HG03280 (cell line): ENCODE measurements at regions not wholly inside any gene's neighbourhood (a gene's known extent, or its start where the extent isn't known, plus 50 kb on each side); places are given as distances from the start of the nearest gene placed in this dataset.
"Not testable (repeated sequence)": the region's sequence is repeated elsewhere in the genome, so short reads cannot be mapped to it uniquely, and the experiment has no call there.

Experiments used
- ATAC-seq: cut with Tn5 transposase; IDR thresholded peaks from one replicate; pipeline ENCODE4 v1.9.1; 2021; ENCODE audit warnings: mild to moderate bottlenecking, moderate library complexity; ENCODE audit not compliant: unreplicated experiment

GRCh38 chr7:93750986-93751385, 139.6 kb downstream of the TFPI2 start:
- ATAC-seq: no peak

GRCh38 chr7:93747019-93747418, 143.5 kb downstream of the TFPI2 start:
- no peak for ATAC-seq

GRCh38 chr7:93739424-93739823, 151.1 kb downstream of the TFPI2 start:
- ATAC-seq: no peak

DNA sequence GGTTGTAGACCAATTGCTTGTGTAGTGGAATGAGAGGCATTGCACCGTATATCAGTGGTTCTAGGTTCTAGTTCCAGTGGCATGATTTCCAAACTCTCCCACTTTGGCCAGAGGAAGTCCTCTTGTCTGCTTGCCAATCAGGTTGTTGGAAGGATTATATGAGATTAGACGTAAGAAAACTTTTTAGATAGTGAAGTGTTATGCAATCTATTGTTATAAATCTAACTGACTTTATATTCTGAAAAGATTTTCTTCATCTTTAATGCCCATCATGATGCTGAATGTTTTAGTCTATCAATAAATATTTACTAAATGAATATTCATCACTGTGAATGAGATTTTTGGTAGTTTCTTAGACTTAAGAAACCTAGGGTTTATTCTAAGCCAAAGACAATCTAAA, 152.6 kb downstream of the TFPI2 start:
- no peak for ATAC-seq

DNA sequence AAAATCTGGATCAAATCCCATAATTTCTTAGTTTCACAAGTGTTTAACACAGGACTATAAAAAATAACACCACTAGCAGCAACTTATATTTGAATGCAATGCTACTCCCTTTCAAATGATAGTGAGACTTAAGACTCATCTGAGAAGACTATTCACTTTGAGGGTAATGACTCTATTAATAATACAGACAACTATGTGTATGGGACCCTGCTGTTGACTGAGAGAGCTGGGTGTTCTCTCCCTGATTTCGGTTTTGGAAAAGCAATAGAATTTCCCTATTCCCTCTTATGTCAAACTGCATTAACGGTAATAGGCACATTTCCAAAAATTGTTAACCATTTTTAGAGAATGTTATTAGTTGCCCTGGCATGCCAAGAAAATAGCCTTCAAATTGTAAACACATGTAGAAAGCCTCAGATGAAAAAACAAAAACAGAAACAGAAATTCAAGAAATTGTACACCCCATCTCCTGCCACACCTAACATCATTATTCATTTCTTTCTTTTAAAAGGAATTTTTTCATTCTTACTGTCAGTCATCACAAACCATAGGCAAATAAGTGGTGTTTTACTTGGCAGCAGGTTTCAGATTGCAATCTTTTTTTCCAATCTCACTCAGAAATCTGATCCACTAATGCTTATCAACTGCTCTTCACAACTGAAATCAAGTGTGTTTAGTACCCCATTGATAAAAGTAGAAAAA, 153.7 kb downstream of the TFPI2 start:
- ATAC-seq: no peak

DNA sequence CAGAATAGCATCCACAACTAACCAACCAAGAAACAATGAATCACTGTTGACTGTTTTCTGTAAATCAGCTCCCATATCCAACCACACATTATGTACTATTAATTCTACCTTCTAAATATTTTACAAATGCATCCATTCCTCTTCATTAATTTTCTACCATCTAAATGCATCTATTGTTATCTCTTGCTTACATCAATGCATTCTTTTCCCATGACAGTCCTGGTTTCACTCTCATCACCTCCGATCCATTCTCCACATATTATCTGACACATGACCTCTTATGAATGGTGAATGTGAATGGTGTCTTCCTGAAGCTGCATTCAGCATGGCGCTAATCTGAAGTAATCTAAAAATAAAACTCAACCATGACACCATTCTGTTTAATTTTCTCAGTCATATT, 153.8 kb upstream of the CALCR start:
- ATAC-seq: no peak

DNA sequence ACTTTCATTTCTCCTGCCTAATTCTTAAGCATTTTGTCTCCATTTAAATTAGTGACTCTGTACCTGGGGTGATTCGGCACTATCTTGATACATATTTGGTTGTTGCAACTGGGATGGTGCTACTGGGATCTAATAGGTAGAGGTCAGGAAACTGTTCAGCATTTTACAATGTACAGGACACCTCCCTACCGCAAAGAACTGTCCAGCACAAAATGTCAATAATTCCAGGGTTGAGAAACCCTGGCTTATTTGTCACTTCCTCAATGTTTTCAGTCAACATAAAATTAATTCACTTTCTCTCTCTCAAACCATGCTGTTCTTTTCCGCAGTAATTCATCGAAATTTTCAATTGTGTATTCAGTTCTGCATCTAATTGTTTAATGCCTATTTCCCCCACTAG, 151.4 kb upstream of the CALCR start:
- ATAC-seq: no peak

DNA sequence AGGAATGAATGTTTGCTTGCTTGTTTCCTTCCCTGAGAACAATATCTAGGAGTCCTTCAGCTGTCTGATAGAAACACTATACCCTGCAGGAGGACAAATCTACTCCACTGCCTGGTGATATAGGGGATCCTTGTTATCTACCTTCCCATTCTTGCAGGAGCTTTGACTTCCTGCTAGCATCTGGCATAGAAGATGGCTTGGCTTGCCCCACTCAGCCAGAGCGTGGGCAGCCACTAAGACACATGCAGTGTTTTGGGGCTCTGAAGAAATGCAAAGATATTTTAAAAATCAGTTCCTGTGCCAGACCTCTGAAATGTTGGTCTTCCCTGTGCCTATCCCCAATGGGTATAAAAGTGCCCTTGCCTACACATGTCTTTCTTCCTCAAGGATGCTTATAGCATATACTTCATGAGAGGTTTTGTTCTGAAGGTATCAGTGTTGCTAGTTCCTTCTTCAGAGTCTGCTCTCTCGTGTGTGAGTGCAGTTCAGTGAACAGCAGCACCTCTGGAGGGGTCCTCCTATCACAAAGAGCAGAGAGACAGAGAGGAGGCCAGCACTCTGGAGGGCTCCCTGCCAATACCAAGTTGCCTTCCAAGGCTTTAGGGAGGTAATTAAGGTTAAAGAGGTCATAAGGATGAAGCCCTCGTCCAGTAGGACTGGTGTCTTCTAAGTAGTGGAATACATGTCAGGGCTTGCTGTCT, 149.1 kb upstream of the CALCR start:
- ATAC-seq: no peak

GRCh38 chr7:93720106-93720505, 145.6 kb upstream of the CALCR start:
- no peak for ATAC-seq

DNA sequence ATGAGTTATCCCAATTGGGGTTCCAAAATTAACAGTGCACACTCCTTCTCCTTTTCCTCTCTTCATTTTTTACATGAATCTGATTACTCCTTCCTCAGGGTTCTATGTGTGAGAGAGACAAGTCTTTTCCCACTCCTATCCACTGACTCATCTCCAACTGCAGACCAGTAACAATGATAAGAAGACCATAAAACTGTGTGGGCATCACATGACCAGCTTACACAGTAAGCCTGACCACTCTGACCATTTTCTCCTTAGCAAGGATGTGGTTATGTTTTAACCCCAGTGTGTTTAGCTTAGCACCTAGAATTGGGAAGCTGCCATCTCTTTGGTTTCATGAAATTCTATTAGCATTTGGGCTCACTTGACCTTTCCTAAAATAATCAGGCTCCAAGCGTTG, 145.0 kb upstream of the CALCR start:
- no peak for ATAC-seq

DNA sequence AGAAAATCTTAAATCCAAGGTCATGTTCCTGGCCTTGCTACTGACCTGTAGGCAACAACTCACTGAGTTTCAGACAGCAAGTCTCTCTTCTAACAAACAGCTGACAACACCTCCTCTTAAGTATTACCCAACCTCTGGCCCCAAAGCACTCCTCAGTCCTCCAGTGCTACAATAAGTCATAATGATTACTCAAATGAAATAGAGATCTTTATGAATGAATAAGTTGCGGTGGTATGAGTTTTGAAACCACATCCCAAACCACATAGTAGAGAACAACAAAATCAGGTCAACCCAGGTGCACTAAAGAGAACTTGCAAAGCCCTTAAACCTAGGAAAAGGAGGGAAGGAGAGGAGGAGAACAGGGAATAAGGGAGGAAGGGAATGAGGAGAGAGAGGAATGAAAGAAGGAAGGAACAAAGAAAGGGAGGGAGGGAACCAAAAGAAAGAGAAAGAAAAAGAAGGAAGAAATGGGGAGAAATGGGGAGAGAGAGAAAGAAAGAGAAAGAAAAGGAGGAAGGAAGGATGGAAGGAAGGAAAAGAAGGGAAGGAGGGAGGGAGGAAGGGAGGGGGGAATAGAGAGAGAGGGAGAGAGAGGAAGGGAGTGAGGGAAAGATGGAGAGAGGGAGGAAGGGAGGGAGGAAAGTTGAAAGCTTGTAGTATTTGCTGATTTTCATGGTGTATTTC, 142.8 kb upstream of the CALCR start:
- ATAC-seq: no peak

- peak; percentile 50 for ATAC-seq
Observed at GRCh38 chr7:93715234-93715633, 140.7 kb upstream of the CALCR start.

DNA sequence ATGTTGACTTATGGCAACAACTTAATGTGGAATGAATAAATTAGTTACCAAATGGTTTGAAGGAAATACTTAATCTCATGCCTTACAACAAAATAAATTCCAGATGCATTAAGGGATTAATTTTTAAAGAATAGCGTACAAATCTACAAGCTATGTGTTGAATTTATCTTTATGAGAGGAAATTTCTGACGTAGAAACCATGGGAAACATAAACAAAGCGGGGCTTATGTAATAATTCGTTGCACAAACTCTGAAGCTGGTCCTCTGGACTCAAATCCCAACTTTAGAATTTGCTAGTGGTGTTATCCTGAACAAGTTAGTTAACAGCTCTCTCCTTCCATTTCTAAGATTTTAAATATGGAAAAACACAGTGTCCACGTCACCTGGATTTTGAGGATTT, 137.4 kb upstream of the CALCR start:
- no peak for ATAC-seq

DNA sequence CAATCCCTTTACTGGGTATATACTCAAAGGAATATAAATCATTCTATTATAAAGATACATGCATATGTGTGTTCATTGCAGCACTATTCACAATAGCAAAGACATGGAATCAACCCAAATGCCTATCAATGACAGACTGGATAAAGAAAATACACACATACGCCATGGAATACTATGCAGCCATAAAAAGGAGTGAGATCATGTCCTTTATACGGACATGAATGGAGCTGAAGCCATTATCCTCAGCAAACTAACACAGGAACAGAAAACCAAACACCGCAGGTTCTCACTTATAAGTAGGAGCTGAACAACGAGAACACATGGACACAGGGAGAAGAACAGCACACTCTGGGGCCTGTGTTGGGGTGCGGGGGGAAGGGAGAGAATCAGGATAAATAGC, 133.7 kb upstream of the CALCR start:
- ATAC-seq: not testable (repeated sequence)

- no peak for ATAC-seq
Observed at GRCh38 chr7:93707249-93707648, 132.7 kb upstream of the CALCR start.

DNA sequence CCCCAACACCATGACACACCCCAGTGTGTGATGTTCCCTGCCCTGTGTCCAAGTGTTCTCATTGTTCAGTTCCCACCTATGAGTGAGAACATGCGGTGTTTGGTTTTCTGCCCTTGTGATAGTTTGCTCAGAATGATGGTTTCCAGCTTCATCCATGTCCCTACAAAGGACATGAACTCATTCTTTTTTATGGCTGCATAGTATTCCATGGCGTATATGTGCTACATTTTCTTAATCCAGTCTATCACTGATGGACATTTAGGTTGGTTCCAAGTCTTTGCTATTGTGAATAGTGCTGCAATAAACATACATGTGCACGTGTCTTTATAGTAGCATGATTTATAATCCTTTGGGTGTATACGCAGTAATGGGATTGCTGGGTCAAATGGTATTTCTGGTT, 131.6 kb upstream of the CALCR start:
- ATAC-seq: not testable (repeated sequence)

DNA sequence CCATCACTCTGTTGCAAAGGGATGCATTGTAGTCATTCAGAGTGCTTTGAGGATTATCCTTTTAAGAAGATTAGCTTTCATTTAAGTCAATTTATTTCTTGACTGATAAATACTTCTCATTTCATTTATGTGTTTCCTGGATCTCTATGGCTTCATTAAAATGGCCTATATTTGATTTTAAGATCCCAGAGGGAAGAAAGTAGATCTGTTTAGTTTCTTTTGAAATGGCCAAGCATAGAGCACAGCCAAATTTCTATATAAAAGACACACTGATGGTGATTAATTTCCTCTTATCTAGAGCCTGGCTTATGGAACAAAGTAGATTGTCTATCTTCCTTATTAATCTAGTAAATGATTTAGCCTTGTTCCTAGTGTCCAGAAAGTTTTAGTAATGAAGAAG, 129.7 kb upstream of the CALCR start:
- no peak for ATAC-seq

DNA sequence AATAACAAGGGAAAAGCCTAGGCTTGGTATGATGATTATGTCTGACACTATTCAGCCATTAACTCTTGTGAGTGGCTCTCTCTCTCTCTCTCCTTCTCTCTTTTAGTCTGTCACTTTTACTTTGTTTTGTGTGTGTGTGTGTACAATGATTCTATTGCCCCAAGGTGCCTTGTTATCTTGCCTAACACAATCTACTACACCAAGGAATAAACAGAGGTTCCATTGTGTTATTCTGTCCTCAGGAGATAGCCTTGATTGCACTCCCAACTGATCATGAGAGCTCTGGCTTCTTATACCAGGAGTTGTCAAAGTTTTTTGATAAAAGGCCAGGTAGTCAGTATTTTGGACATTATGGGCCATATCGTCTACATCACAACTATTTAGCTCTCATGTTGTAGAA, 123.4 kb upstream of the CALCR start:
- no peak for ATAC-seq

- ATAC-seq: no peak
Observed at GRCh38 chr7:93693796-93694195, 119.3 kb upstream of the CALCR start.

- no peak for ATAC-seq
Observed at GRCh38 chr7:93690021-93690420, 115.5 kb upstream of the CALCR start.

- ATAC-seq: no peak
Observed at GRCh38 chr7:93678185-93678584, 103.7 kb upstream of the CALCR start.
